WI38 (cell line): ENCODE measurements at regions not wholly inside any gene's neighbourhood (a gene's known extent, or its start where the extent isn't known, plus 50 kb on each side); places are given as distances from the start of the nearest gene placed in this dataset.

Experiments
- H3K4me3 ChIP-seq: 2 replicates; pipeline ENCODE4 v1.5.1; 2011; ENCODE audit warnings: low read depth, mild to moderate bottlenecking, control low read depth, low read length
- TF ChIP-seq, protein P1 (sequence below): IDR thresholded peaks from 2 replicates; pipeline ENCODE4 v1.5.1; 2012; ENCODE audit warnings: low read depth, mild to moderate bottlenecking, control low read depth, low read length

DNA sequence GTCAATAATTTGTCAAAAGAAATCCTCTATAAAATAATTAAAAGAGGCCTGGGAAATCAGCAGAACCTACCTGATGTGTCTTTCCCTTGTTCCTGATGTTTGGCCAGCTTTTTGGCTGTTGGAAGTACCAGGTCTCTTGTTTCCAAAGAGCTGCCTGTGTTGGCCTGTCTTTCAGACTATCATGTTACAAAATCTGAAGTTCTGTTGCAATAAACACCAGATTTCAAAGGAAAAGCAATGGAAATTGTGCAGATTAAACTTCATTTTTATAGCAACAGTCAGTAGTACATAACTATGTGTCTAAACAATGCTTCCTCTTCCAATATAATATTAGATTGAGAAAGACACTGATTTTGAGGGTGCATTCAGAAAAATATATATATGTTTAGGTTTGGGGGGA lies 647.2 kb upstream of the CXADR start:
- H3K4me3 ChIP-seq = no peak overlapping the region
- TF ChIP-seq, protein P1, sequence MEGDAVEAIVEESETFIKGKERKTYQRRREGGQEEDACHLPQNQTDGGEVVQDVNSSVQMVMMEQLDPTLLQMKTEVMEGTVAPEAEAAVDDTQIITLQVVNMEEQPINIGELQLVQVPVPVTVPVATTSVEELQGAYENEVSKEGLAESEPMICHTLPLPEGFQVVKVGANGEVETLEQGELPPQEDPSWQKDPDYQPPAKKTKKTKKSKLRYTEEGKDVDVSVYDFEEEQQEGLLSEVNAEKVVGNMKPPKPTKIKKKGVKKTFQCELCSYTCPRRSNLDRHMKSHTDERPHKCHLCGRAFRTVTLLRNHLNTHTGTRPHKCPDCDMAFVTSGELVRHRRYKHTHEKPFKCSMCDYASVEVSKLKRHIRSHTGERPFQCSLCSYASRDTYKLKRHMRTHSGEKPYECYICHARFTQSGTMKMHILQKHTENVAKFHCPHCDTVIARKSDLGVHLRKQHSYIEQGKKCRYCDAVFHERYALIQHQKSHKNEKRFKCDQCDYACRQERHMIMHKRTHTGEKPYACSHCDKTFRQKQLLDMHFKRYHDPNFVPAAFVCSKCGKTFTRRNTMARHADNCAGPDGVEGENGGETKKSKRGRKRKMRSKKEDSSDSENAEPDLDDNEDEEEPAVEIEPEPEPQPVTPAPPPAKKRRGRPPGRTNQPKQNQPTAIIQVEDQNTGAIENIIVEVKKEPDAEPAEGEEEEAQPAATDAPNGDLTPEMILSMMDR = no peak

DNA sequence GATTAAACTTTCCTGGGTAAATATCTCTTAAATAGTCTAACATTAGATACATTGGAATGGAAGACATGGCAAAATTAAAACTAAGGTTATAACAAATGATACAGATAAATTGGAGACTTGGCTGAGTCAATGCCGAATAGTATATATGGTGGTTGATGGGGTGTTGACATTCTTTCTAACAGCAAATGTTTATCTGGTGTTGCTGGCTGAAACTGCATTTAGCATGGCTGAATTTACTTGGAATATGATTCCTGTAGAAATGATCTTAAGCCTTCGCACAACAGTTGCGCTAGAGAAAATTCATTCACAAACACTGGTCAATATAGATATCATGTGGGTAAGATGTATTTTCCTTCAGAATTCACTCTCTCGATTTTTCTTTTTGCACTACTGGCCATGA lies 646.0 kb upstream of the CXADR start:
- TF ChIP-seq, protein P1 = no peak
- H3K4me3 ChIP-seq = no peak overlapping the region

- no peak overlapping the region for H3K4me3 ChIP-seq
- TF ChIP-seq, protein P1 = no peak
Observed at GRCh38 chr21:16870103-16870502, 642.7 kb upstream of the CXADR start.

- H3K4me3 ChIP-seq = no peak overlapping the region
- TF ChIP-seq, protein P1 = no peak
Observed at GRCh38 chr21:16872616-16873015, 640.2 kb upstream of the CXADR start.

DNA sequence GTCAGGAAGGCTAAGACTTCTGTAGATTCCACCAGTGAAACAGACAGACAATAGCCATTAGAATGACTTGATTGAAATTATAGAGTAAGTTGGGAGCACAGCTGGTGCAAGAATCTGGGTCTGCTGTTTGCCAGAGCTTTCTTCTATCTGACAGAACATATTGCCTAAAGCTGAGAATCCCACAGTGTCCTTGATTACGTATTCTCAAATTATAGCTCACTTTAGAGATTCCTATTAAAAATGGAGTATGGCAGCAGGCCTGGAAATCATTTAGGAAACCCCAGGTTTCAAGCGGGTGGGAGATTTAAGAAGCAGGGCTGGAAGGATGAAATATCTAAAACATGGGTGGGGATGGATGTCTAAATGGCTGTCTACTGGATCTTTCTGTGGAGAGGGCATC lies 639.7 kb upstream of the CXADR start:
- TF ChIP-seq, protein P1 = no peak
- no peak overlapping the region for H3K4me3 ChIP-seq

GRCh38 chr21:16873596-16873995 lies 639.2 kb upstream of the CXADR start:
- H3K4me3 ChIP-seq = no peak overlapping the region
- TF ChIP-seq, protein P1 = no peak

DNA sequence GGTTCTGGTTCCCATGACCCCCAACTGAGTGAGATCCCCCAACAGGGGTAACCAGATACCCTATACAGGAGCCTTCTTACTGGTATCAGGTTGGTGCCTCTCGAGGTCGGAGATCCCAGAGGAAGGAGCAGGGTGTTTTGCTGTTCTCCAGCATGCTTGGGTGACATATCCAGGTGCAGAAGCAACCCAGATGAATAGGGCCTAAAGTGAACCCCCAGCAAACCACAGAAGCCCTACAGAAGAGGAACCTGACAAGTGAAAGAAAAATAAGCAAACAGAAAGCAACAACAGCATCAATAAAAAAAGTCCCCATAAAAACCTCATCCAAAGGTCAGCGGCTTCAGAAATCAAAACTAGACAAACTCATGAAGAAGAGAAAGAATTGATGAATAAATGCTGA lies 633.4 kb upstream of the CXADR start:
- TF ChIP-seq, protein P1 = no peak
- H3K4me3 ChIP-seq = no peak overlapping the region
